ENCODE measurements at regions not wholly inside any gene's neighbourhood (a gene's known extent, or its start where the extent isn't known, plus 50 kb on each side); places are given as distances from the start of the nearest gene placed in this dataset.

DNA sequence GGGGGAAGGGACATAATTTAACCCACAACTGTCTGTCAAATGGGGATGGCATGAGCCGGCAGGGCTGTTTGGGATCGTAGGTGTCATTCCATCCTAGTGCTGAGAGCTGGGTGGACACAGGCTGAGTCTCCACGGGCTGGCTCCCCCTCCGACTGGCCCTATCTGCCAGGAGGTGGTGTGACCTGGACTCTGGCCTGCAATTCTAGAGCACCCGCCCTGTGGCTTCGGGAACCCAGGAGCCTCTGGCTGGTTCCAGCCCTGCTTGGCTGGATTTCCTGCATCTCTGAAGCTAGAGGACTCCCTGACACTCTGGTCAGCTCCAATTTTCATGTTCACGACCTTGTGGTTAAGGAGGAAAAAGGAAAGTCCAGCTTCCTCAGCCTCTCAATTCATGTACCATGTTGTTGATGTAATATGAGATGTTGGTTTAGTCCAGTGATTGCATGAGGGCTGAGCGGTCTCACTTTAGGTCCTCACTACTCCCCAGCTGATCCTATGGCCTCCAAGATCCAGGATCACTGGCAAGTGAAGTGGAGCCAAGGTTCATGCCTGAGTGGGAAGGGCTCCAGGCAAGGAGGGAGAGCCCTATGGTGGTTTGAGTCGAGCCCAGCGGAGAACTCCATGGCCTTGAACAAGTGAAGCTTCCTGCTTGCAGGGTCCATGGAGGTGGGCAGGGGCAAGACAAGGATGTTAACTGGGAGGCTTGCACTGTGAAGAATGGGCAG is 169.1 kb downstream of the NDUFA10 start:
- Histone ChIP-seq H3K4me3 (replicated peaks; ENCODE audit: insufficient read depth, low read length) (no peak overlapping the region), H3K27ac (replicated peaks) (no peak overlapping the region), H3K27me3 (ENCODE audit: insufficient read depth, poor library complexity, severe bottlenecking) (no peaks in the 10 kb centered on the region)
- no peak for DNase-seq (ENCODE audit: low read depth in 1 of 2, low spot score in 1 of 2)
- TF ChIP-seq SPI1 (IDR thresholded peaks at IDR 0.05; ENCODE audit: borderline replicate concordance, low read depth): no peak
- no peak for TF ChIP-seq GABPA (IDR thresholded peaks at IDR 0.05; ENCODE audit: low read depth)
- TF ChIP-seq, protein P1, sequence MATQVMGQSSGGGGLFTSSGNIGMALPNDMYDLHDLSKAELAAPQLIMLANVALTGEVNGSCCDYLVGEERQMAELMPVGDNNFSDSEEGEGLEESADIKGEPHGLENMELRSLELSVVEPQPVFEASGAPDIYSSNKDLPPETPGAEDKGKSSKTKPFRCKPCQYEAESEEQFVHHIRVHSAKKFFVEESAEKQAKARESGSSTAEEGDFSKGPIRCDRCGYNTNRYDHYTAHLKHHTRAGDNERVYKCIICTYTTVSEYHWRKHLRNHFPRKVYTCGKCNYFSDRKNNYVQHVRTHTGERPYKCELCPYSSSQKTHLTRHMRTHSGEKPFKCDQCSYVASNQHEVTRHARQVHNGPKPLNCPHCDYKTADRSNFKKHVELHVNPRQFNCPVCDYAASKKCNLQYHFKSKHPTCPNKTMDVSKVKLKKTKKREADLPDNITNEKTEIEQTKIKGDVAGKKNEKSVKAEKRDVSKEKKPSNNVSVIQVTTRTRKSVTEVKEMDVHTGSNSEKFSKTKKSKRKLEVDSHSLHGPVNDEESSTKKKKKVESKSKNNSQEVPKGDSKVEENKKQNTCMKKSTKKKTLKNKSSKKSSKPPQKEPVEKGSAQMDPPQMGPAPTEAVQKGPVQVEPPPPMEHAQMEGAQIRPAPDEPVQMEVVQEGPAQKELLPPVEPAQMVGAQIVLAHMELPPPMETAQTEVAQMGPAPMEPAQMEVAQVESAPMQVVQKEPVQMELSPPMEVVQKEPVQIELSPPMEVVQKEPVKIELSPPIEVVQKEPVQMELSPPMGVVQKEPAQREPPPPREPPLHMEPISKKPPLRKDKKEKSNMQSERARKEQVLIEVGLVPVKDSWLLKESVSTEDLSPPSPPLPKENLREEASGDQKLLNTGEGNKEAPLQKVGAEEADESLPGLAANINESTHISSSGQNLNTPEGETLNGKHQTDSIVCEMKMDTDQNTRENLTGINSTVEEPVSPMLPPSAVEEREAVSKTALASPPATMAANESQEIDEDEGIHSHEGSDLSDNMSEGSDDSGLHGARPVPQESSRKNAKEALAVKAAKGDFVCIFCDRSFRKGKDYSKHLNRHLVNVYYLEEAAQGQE (IDR thresholded peaks at IDR 0.05; ENCODE audit: insufficient replicate concordance, low read depth): no peak

DNA sequence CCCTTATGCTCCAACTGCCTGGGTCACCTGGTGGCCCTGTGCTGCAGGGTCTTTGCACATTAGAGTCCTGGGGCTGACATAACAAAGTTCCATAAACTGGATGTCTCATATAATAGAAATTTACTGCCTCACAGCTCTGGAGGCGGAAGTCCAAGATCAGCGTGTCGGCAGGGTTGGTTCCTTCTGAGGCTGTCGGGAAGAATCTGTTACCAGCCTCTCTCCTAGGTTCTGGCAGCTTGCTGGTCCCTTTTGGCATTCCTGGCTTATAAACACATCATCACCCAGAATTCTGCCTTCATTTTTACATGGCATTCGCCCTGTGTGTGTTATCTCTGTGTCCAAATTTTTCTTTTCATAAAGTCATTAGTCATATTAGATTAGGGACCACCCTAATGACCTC is 170.5 kb downstream of the NDUFA10 start:
- DNase-seq (ENCODE audit: low read depth in 1 of 2, low spot score in 1 of 2): no peak
- TF ChIP-seq POLR2AphosphoS5 (IDR thresholded peaks at IDR 0.05; ENCODE audit: low read depth) (no peak), GABPA (IDR thresholded peaks at IDR 0.05; ENCODE audit: low read depth) (no peak), SPI1 (IDR thresholded peaks at IDR 0.05; ENCODE audit: borderline replicate concordance, low read depth) (no peak)
- TF ChIP-seq, protein P1 (IDR thresholded peaks at IDR 0.05; ENCODE audit: insufficient replicate concordance, low read depth): no peak
- TF ChIP-seq, protein P2, sequence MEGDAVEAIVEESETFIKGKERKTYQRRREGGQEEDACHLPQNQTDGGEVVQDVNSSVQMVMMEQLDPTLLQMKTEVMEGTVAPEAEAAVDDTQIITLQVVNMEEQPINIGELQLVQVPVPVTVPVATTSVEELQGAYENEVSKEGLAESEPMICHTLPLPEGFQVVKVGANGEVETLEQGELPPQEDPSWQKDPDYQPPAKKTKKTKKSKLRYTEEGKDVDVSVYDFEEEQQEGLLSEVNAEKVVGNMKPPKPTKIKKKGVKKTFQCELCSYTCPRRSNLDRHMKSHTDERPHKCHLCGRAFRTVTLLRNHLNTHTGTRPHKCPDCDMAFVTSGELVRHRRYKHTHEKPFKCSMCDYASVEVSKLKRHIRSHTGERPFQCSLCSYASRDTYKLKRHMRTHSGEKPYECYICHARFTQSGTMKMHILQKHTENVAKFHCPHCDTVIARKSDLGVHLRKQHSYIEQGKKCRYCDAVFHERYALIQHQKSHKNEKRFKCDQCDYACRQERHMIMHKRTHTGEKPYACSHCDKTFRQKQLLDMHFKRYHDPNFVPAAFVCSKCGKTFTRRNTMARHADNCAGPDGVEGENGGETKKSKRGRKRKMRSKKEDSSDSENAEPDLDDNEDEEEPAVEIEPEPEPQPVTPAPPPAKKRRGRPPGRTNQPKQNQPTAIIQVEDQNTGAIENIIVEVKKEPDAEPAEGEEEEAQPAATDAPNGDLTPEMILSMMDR (IDR thresholded peaks at IDR 0.05; ENCODE audit: insufficient read depth, low read length): no peak
- Histone ChIP-seq H3K4me3 (replicated peaks; ENCODE audit: insufficient read depth, low read length) (no peak overlapping the region), H3K27ac (replicated peaks) (no peak overlapping the region), H3K27me3 (ENCODE audit: insufficient read depth, poor library complexity, severe bottlenecking) (no peaks in the 10 kb centered on the region)

DNA sequence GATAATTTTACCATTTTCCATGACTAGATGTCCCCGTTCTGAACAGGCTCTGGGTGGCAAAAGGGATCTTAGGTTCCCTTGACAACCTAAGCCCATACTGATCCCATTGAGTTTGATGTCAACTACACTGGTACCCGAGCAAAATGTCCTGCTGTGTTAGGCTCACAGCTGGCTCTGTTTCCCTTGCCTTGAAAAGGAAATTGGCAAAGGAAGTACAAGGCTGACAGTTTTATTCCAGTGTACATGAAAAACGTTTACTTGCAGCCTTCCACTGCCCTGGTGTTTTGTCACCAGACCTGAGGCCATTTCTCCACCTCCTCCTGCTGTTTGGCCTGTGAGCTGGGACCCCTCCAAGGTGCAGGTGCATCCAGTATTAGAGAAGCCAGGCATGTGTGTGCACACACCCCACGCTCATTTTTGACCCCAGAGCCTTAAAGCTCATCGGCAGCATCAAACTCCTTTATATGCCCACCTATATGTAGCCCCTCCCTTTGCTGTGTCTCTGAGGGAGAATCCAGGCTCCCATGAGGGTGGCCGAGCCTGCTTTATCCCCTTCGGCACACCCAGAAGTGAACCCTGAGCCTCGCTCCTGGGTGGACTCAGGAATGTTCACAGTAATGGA is 171.3 kb downstream of the NDUFA10 start:
- Histone ChIP-seq H3K4me3 (replicated peaks; ENCODE audit: insufficient read depth, low read length) (no peak overlapping the region), H3K27ac (replicated peaks) (no peak overlapping the region), H3K27me3 (ENCODE audit: insufficient read depth, poor library complexity, severe bottlenecking) (no peaks in the 10 kb centered on the region)
- DNase-seq (ENCODE audit: low read depth in 1 of 2, low spot score in 1 of 2): no peak
- TF ChIP-seq, protein P2 (IDR thresholded peaks at IDR 0.05; ENCODE audit: insufficient read depth, low read length): no peak
- TF ChIP-seq POLR2AphosphoS5 (IDR thresholded peaks at IDR 0.05; ENCODE audit: low read depth) (no peak), GABPA (IDR thresholded peaks at IDR 0.05; ENCODE audit: low read depth) (no peak), SPI1 (IDR thresholded peaks at IDR 0.05; ENCODE audit: borderline replicate concordance, low read depth) (no peak)
- TF ChIP-seq, protein P1 (IDR thresholded peaks at IDR 0.05; ENCODE audit: insufficient replicate concordance, low read depth): no peak
